Left renal pelvis (tissue), 4 donors: ENCODE measurements at regions not wholly inside any gene's neighbourhood (a gene's known extent, or its start where the extent isn't known, plus 50 kb on each side); places are given as distances from the start of the nearest gene placed in this dataset.
"Not testable (repeated sequence)": the region's sequence is repeated elsewhere in the genome, so short reads cannot be mapped to it uniquely, and the experiment has no call there.

Source experiments
- DNase-seq, 4 donors: peaks; one replicate each; pipeline ENCODE4 v3.0.0-alpha.2; 2013; ENCODE audit warnings: low read depth in 4 of 4, low spot score in 3 of 4

GRCh38 chr3:191959876-191960413 lies 499.0 kb downstream of the PYDC2 start:
- DNase-seq, result peak; percentile 26 to 64 (median 31)

- DNase-seq, result no peak
Observed at GRCh38 chr3:191961022-191961421, 500.1 kb downstream of the PYDC2 start.

DNA sequence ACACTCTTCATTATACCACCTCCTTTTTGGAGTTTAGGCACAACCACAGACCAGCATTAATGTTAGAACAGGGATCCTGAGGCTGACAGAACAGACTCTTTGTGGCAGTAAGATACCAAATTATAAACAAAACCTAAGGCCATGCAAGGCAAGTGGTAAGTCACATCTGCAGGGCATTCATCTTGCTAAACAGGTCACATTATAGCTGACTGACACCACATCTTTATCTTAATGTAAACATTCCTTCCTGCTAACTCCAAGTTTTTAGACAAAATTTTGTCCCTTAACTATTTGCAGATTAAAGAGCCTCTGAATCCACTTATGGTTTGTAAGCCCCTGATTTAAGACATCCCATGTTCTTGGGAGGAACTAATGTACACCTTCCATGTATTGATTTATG lies 500.6 kb downstream of the PYDC2 start:
- no peak for DNase-seq

GRCh38 chr3:191962324-191962723 lies 501.4 kb downstream of the PYDC2 start:
- DNase-seq, result no peak

DNA sequence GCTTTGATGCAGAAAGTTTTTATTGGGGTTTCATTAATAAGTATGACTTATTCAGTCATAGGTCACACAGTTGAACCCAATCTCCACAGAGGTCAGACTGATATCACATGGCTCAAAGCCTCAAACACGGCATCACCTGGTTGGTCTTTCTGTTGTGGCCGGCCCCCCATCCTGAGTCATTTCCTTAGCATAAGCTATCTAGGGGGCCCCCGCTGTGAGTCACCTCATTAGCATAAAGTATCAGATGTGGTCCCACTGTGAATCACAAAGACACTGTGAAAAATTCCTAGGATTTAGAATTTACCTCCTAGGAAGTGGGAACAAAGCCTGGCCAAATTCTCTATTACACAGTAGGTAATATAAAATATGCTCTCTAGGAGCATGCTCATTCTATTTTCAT lies 502.2 kb downstream of the PYDC2 start:
- DNase-seq, result no peak

GRCh38 chr3:191966556-191966955 lies 505.6 kb downstream of the PYDC2 start:
- no peak for DNase-seq

- DNase-seq, result no peak
Observed at GRCh38 chr3:191968299-191968698, 507.3 kb downstream of the PYDC2 start.

GRCh38 chr3:191972714-191973398 lies 511.9 kb downstream of the PYDC2 start:
- DNase-seq, result no peak

DNA sequence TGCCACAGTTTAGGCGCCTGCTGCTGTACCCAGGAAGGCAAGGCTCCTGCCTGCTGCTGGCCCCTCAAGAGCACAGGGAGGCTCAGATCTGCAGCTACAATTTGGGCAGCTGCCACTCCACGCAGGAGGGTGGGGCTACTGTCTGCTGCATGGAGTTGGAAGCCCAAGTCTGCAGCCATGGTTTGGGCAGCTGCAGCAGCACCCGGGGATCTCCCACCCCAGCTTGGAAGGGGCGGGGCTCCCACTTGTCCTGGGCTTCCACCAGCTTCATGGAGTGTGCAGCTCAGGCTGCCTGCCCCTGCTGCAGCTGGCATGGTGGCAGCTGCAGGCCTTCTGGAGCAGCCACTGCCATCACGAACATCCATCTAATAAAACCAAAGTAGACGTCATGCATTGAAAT lies 512.9 kb downstream of the PYDC2 start:
- DNase-seq, result no peak

- DNase-seq, result no peak
Observed at GRCh38 chr3:191975936-191976335, 515.0 kb downstream of the PYDC2 start.

DNA sequence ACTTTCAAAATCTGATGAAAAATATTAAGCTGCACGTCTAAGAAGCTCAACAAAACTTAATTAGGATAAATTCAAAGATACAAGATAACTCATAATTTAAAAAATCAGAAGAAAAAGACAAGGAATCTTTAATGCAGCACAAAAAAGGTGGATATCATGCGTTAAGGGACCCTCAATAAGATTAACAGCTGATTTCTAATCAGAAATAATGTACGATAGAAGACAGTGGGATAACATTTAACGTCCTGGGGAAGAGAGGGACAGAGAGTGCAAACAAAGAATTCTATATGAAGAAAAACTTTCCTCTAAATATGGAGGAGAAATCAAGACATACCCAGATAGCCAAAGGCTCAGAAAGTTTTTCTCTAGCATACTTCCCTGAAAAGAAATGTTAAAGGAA lies 519.5 kb downstream of the PYDC2 start:
- DNase-seq, result no peak

DNA sequence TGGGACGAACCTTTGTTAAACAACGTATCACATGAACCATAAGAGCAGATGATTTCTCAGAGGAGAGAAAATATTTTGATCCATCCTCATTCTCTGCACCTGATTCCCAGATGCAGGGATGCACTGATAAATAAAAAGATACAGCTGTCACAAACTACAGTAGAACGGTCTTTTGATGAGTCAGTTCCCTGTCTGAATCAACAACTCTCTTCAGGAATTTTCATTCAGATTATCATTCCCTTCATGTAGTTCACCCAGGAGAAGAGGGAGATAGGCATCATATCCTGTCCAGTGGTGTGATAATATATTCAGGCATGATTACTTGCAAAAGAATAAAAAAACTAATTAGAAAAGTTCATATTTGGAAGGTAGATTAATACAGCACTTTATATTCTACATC lies 521.5 kb downstream of the PYDC2 start:
- DNase-seq, result no peak

GRCh38 chr3:191985691-191986090 lies 524.7 kb downstream of the PYDC2 start:
- no peak for DNase-seq

DNA sequence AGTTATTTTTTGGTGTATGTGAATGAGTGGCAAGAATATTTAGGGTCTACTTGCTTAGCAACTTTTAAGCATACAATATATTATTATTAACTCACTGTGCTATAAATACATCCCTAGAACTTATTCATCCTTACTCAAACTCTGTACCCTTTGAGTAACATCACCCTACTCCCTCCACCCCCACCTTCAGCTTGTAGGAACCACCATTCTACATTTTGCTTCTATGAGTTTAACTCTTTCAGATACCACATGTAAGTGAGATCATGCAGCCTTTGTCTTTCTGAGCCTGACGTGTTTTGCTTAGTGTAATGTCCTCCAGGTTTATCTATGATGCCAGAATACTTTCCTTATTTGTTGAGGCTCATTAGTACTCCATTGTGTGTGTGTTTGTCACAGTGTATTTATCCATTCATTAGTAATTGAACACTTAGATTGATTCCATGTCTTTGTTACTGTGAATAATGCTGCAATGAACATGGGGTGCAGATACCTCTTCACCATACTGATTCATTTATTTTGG lies 526.9 kb downstream of the PYDC2 start:
- DNase-seq, result no peak

DNA sequence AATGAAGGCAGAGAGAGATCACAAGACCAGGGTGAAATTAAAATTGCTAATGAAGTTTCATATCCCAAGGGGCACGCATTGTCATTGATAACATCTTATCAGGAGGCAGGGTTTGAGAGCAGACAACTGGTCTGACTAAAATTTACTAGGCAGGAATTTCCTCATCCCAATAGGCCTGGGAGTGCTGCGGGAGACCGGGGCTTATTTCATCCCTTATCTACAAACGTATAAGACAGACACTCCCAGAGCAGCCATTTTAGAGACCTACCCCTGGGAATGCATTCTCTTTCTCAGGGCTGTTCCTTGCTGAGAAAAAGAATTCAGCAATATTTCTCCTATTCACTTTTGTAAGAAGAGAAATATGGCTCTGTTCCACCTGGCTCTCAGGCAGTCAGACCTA lies 533.0 kb downstream of the PYDC2 start:
- DNase-seq, result not testable (repeated sequence)

DNA sequence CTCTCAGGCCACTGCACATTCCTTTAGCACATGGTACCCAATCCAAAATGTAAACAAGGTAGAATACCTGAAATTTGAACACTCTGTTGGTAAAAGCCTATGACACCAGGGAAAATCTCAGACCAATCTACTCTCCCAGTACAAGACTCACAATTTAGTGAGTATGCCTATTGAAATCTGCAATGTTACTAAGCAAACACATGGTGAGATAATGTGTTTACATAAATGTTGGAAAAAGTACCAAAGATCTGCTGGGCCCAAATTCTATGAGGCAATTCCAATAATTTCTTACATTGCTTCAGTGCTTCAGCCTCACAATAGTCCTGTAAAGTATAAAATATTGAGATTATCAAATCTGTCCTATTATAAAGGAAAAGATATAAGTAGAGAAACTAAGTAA lies 536.1 kb downstream of the PYDC2 start:
- DNase-seq, result no peak

- DNase-seq, result no peak
Observed at GRCh38 chr3:191997579-191998268, 536.8 kb downstream of the PYDC2 start.

- no peak for DNase-seq
Observed at GRCh38 chr3:192001218-192001617, 540.3 kb downstream of the PYDC2 start.

DNA sequence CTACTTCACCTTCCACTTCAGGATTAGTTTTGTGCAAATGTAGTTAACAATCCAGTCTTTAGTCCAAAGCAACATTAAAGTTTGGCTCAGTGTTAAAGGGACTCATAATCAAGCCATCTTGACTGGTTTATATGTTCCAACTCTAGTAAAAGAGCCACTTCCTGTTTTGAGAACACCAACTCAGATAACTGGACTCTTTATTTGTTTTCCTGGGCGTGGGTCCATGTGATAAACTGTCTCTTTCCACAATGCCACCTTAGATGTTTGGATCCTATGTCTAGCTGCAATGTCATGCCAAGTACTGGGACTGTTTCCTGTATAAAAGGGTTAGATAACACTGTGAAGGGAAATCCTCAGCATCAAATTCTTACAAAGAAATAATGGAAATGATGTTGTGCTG lies 545.0 kb downstream of the PYDC2 start:
- DNase-seq, result no peak

DNA sequence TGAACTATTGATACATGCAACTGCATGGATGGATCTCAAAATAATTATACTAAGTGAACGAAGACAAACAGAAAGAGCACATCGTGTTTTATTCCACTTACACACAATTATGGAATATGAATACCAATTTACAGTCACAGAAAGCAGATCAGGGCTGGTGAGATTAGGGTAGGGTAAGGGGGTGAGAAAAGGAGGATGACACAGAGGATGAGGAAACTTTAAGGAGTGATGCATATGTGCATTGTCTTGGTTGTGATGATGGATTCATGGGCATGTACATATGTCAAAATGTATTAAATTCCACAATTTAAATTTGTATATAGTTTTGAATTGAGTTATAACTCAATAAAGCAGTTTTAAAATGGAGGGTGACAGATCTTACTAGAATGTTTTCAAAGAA lies 548.9 kb downstream of the PYDC2 start:
- DNase-seq, result no peak

DNA sequence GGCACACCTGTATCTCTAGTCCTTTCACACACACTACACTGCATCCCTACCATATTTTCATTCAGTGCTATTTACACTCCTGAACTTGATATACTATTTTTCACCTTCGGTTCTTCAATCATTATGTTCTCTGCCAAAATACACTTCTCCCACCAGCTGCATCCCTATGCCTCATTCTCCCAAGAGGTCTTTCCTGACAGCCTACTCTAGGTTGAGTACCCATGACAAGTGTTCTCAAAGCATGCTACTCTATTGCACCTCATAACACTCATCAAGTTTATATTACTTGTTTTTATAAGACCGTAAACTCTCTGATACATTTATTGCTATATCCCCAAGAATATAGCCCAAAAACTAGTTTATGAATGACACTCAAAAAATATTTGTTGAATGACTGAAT lies 549.5 kb downstream of the PYDC2 start:
- DNase-seq, result no peak

- DNase-seq, result no peak
Observed at GRCh38 chr3:192011137-192011536, 550.2 kb downstream of the PYDC2 start.
